Memory B cell (primary cell): ENCODE measurements at regions not wholly inside any gene's neighbourhood (a gene's known extent, or its start where the extent isn't known, plus 50 kb on each side); places are given as distances from the start of the nearest gene placed in this dataset.

Source experiments
- ATAC-seq: fragments of 150-1000 bp; cut with Tn5 transposase; 2 replicates; pipeline ENCODE4 v1.10.0; 2021; ENCODE audit warnings: low read depth, mild to moderate bottlenecking, moderate library complexity
- DNase-seq, 2 donors: peaks; one replicate each; pipeline ENCODE4 v3.0.0; 2022; ENCODE audit warnings: low spot score in 2 of 2
- H3K27ac Mint-ChIP-seq: one replicate; pipeline ENCODE4 v1.8.0; 2022; ENCODE audit warnings: mild to moderate bottlenecking, moderate library complexity, mixed read lengths
- H3K27me3 Mint-ChIP-seq: one replicate; pipeline ENCODE4 v1.8.0; 2022; ENCODE audit warnings: mixed read lengths
- H3K36me3 Mint-ChIP-seq: one replicate; pipeline ENCODE4 v1.8.0; 2022; ENCODE audit warnings: mild to moderate bottlenecking, mixed read lengths
- H3K4me1 Mint-ChIP-seq: one replicate; pipeline ENCODE4 v1.8.0; 2022; ENCODE audit warnings: mixed read lengths
- H3K4me3 Mint-ChIP-seq: one replicate; pipeline ENCODE4 v1.8.0; 2022; ENCODE audit warnings: mild to moderate bottlenecking, moderate library complexity, mixed read lengths
- H3K9me3 Mint-ChIP-seq: one replicate; pipeline ENCODE4 v1.8.0; 2022; ENCODE audit warnings: mixed read lengths

GRCh38 chr6:21348146-21348503 lies 245.4 kb upstream of the SOX4 start:
- Mint-ChIP-seq H3K4me3 (no peak overlapping the region), H3K4me1 (no peaks in the 10 kb centered on the region), H3K36me3 (no peaks in the 10 kb centered on the region), H3K27me3 (no peaks in the 10 kb centered on the region), H3K9me3 (peaks cover 4% of the 10 kb centered on the region), H3K27ac (no peak overlapping the region)
- DNase-seq (no peak), ATAC-seq (no peak)

- Mint-ChIP-seq H3K27ac (no peak overlapping the region), H3K4me1 (no peaks in the 10 kb centered on the region), H3K4me3 (no peak overlapping the region), H3K36me3 (no peaks in the 10 kb centered on the region), H3K27me3 (no peaks in the 10 kb centered on the region), H3K9me3 (peaks cover 4% of the 10 kb centered on the region)
- ATAC-seq: no peak
- DNase-seq: no peak
Observed at GRCh38 chr6:21348504-21349195, 244.9 kb upstream of the SOX4 start.

- no peaks in the 10 kb centered on the region for H3K36me3 Mint-ChIP-seq
- H3K4me3 Mint-ChIP-seq: no peak overlapping the region
- no peaks in the 10 kb centered on the region for H3K4me1 Mint-ChIP-seq
- no peak overlapping the region for H3K27ac Mint-ChIP-seq
- DNase-seq: no peak
- no peaks in the 10 kb centered on the region for H3K27me3 Mint-ChIP-seq
- no peak for ATAC-seq
- peaks cover 2% of the 10 kb centered on the region for H3K9me3 Mint-ChIP-seq
Observed at GRCh38 chr6:21349834-21350233, 243.7 kb upstream of the SOX4 start.

GRCh38 chr6:21350926-21351325 lies 242.6 kb upstream of the SOX4 start:
- no peak for ATAC-seq
- no peak for DNase-seq
- Mint-ChIP-seq H3K4me3 (no peak overlapping the region), H3K9me3 (peaks cover 2% of the 10 kb centered on the region), H3K4me1 (no peaks in the 10 kb centered on the region), H3K27ac (no peak overlapping the region), H3K27me3 (no peaks in the 10 kb centered on the region), H3K36me3 (no peaks in the 10 kb centered on the region)

- Mint-ChIP-seq H3K36me3 (no peaks in the 10 kb centered on the region), H3K4me3 (no peak overlapping the region), H3K9me3 (no peaks in the 10 kb centered on the region), H3K27ac (no peak overlapping the region), H3K4me1 (no peaks in the 10 kb centered on the region), H3K27me3 (no peaks in the 10 kb centered on the region)
- ATAC-seq (no peak), DNase-seq (no peak)
Observed at GRCh38 chr6:21352131-21352530, 241.4 kb upstream of the SOX4 start.

GRCh38 chr6:21354805-21355238 lies 238.7 kb upstream of the SOX4 start:
- DNase-seq (no peak), ATAC-seq (no peak)
- no peaks in the 10 kb centered on the region for H3K36me3 Mint-ChIP-seq
- H3K27ac Mint-ChIP-seq: no peak overlapping the region
- no peaks in the 10 kb centered on the region for H3K4me1 Mint-ChIP-seq
- no peak overlapping the region for H3K4me3 Mint-ChIP-seq
- H3K9me3 Mint-ChIP-seq: no peaks in the 10 kb centered on the region
- H3K27me3 Mint-ChIP-seq: no peaks in the 10 kb centered on the region

- no peaks in the 10 kb centered on the region for H3K27me3 Mint-ChIP-seq
- no peaks in the 10 kb centered on the region for H3K4me1 Mint-ChIP-seq
- no peak overlapping the region for H3K4me3 Mint-ChIP-seq
- no peaks in the 10 kb centered on the region for H3K36me3 Mint-ChIP-seq
- no peaks in the 10 kb centered on the region for H3K9me3 Mint-ChIP-seq
- DNase-seq (no peak), ATAC-seq (no peak)
- H3K27ac Mint-ChIP-seq: no peak overlapping the region
Observed at GRCh38 chr6:21355638-21356037, 237.9 kb upstream of the SOX4 start.

- no peak for DNase-seq
- Mint-ChIP-seq H3K4me1 (no peaks in the 10 kb centered on the region), H3K9me3 (no peaks in the 10 kb centered on the region), H3K4me3 (no peak overlapping the region), H3K27ac (no peak overlapping the region), H3K36me3 (no peaks in the 10 kb centered on the region), H3K27me3 (no peaks in the 10 kb centered on the region)
- no peak for ATAC-seq
Observed at GRCh38 chr6:21357262-21357661, 236.3 kb upstream of the SOX4 start.

- no peak for DNase-seq
- Mint-ChIP-seq H3K27me3 (no peaks in the 10 kb centered on the region), H3K9me3 (no peaks in the 10 kb centered on the region), H3K4me1 (no peaks in the 10 kb centered on the region), H3K36me3 (no peaks in the 10 kb centered on the region), H3K27ac (no peak overlapping the region), H3K4me3 (no peak overlapping the region)
- ATAC-seq: no peak
Observed at GRCh38 chr6:21359926-21360325, 233.6 kb upstream of the SOX4 start.

GRCh38 chr6:21360336-21360735 lies 233.2 kb upstream of the SOX4 start:
- no peaks in the 10 kb centered on the region for H3K36me3 Mint-ChIP-seq
- H3K4me3 Mint-ChIP-seq: no peak overlapping the region
- no peak overlapping the region for H3K27ac Mint-ChIP-seq
- ATAC-seq (no peak), DNase-seq (no peak)
- no peaks in the 10 kb centered on the region for H3K9me3 Mint-ChIP-seq
- no peaks in the 10 kb centered on the region for H3K27me3 Mint-ChIP-seq
- no peaks in the 10 kb centered on the region for H3K4me1 Mint-ChIP-seq

GRCh38 chr6:21367148-21367547 lies 226.4 kb upstream of the SOX4 start:
- no peaks in the 10 kb centered on the region for H3K4me1 Mint-ChIP-seq
- no peaks in the 10 kb centered on the region for H3K9me3 Mint-ChIP-seq
- no peak overlapping the region for H3K27ac Mint-ChIP-seq
- peaks cover 1% of the 10 kb centered on the region for H3K27me3 Mint-ChIP-seq
- H3K4me3 Mint-ChIP-seq: no peak overlapping the region
- H3K36me3 Mint-ChIP-seq: no peaks in the 10 kb centered on the region
- ATAC-seq (no peak), DNase-seq (no peak)

GRCh38 chr6:21367649-21368154 lies 225.8 kb upstream of the SOX4 start:
- ATAC-seq: no peak
- Mint-ChIP-seq H3K36me3 (no peaks in the 10 kb centered on the region), H3K9me3 (no peaks in the 10 kb centered on the region), H3K27ac (no peak overlapping the region), H3K4me3 (no peak overlapping the region), H3K27me3 (peaks cover 1% of the 10 kb centered on the region), H3K4me1 (no peaks in the 10 kb centered on the region)
- DNase-seq: no peak

GRCh38 chr6:21371061-21371460 lies 222.5 kb upstream of the SOX4 start:
- Mint-ChIP-seq H3K4me3 (no peak overlapping the region), H3K27ac (no peak overlapping the region), H3K36me3 (no peaks in the 10 kb centered on the region), H3K4me1 (peaks cover 5% of the 10 kb centered on the region), H3K27me3 (peaks cover 1% of the 10 kb centered on the region), H3K9me3 (no peaks in the 10 kb centered on the region)
- ATAC-seq (no peak), DNase-seq (no peak)

GRCh38 chr6:21371676-21372171 lies 221.8 kb upstream of the SOX4 start:
- Mint-ChIP-seq H3K27ac (no peak overlapping the region), H3K9me3 (no peaks in the 10 kb centered on the region), H3K4me1 (peaks cover 5% of the 10 kb centered on the region), H3K4me3 (no peak overlapping the region), H3K36me3 (no peaks in the 10 kb centered on the region), H3K27me3 (no peaks in the 10 kb centered on the region)
- DNase-seq (no peak), ATAC-seq (no peak)
